Neural crest cell (in vitro differentiated cells): ENCODE measurements at regions not wholly inside any gene's neighbourhood (a gene's known extent, or its start where the extent isn't known, plus 50 kb on each side); places are given as distances from the start of the nearest gene placed in this dataset.

Source experiments
- DNase-seq: peaks from one replicate; pipeline ENCODE4 v3.0.0; 2021; ENCODE audit warnings: low read depth, mixed read lengths, low spot score
- H3K27ac Mint-ChIP-seq: one replicate; pipeline ENCODE4 v1.8.0; 2021; ENCODE audit warnings: mild to moderate bottlenecking, mixed read lengths; ENCODE audit not compliant: unreplicated experiment
- H3K27me3 Mint-ChIP-seq: 2 replicates; pipeline ENCODE4 v1.8.0; 2021; ENCODE audit warnings: low read depth, mild to moderate bottlenecking, mixed read lengths
- H3K36me3 Mint-ChIP-seq: 2 replicates; pipeline ENCODE4 v1.8.0; 2021; ENCODE audit warnings: low read depth, mild to moderate bottlenecking, mixed read lengths
- H3K4me1 Mint-ChIP-seq: 2 replicates; pipeline ENCODE4 v1.8.0; 2021; ENCODE audit warnings: mixed read lengths
- H3K4me3 Mint-ChIP-seq: one replicate; pipeline ENCODE4 v1.8.0; 2021; ENCODE audit warnings: mild to moderate bottlenecking, mixed read lengths
- H3K9me3 Mint-ChIP-seq: 2 replicates; pipeline ENCODE4 v1.8.0; 2021; ENCODE audit warnings: mixed read lengths
- TF ChIP-seq, protein P1 (sequence below): fragments of 200-600 bp; sonication (generic); conservative IDR thresholded peaks from 2 replicates; pipeline ENCODE4 v1.5.0; 2021; ENCODE audit warnings: antibody characterized with exemption, mild to moderate bottlenecking

DNA sequence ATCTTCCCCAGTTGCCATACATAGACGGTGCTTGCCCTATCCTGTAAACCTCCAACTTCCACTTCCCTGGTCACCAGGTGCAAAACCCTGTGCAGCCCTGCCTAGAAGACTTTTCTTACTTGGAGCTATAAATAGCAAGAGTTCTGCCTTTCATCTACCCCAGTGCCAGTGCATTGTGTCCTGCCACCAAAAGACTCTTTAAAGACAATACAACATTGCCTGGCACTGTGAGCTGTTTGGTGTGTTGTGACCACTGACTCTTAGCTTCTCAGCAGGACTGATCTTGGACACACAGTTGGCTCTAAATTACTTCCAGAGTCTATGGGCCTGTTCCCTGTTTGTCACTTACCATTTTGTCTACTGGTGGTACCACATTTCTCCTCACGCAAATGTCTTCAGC lies 608.1 kb downstream of the CDH9 start:
- H3K27ac Mint-ChIP-seq, result no peak overlapping the region

GRCh38 chr5:26427281-26427680 lies 611.1 kb downstream of the CDH9 start:
- no peak overlapping the region for H3K4me3 Mint-ChIP-seq
- H3K27me3 Mint-ChIP-seq, result no peaks in the 10 kb centered on the region
- H3K9me3 Mint-ChIP-seq, result peaks cover 7% of the 10 kb centered on the region

More for the DNA sequence above, 608.1 kb downstream of the CDH9 start:
- TF ChIP-seq, protein P1, sequence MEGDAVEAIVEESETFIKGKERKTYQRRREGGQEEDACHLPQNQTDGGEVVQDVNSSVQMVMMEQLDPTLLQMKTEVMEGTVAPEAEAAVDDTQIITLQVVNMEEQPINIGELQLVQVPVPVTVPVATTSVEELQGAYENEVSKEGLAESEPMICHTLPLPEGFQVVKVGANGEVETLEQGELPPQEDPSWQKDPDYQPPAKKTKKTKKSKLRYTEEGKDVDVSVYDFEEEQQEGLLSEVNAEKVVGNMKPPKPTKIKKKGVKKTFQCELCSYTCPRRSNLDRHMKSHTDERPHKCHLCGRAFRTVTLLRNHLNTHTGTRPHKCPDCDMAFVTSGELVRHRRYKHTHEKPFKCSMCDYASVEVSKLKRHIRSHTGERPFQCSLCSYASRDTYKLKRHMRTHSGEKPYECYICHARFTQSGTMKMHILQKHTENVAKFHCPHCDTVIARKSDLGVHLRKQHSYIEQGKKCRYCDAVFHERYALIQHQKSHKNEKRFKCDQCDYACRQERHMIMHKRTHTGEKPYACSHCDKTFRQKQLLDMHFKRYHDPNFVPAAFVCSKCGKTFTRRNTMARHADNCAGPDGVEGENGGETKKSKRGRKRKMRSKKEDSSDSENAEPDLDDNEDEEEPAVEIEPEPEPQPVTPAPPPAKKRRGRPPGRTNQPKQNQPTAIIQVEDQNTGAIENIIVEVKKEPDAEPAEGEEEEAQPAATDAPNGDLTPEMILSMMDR, result no peak
- H3K9me3 Mint-ChIP-seq, result peaks cover 8% of the 10 kb centered on the region
- no peak overlapping the region for H3K4me3 Mint-ChIP-seq
- no peaks in the 10 kb centered on the region for H3K36me3 Mint-ChIP-seq
- DNase-seq, result no peak
- H3K4me1 Mint-ChIP-seq, result no peaks in the 10 kb centered on the region
- no peaks in the 10 kb centered on the region for H3K27me3 Mint-ChIP-seq

GRCh38 chr5:26419987-26420386 lies 618.4 kb downstream of the CDH9 start:
- Mint-ChIP-seq H3K27ac (no peak overlapping the region), H3K4me3 (no peak overlapping the region), H3K4me1 (no peaks in the 10 kb centered on the region), H3K9me3 (peaks cover 1% of the 10 kb centered on the region), H3K27me3 (no peaks in the 10 kb centered on the region), H3K36me3 (no peaks in the 10 kb centered on the region)
- TF ChIP-seq, protein P1, result no peak
- no peak for DNase-seq

More at GRCh38 chr5:26427281-26427680, 611.1 kb downstream of the CDH9 start:
- DNase-seq, result no peak
- Mint-ChIP-seq H3K27ac (no peak overlapping the region), H3K4me1 (no peaks in the 10 kb centered on the region), H3K36me3 (no peaks in the 10 kb centered on the region)
- TF ChIP-seq, protein P1, result no peak

DNA sequence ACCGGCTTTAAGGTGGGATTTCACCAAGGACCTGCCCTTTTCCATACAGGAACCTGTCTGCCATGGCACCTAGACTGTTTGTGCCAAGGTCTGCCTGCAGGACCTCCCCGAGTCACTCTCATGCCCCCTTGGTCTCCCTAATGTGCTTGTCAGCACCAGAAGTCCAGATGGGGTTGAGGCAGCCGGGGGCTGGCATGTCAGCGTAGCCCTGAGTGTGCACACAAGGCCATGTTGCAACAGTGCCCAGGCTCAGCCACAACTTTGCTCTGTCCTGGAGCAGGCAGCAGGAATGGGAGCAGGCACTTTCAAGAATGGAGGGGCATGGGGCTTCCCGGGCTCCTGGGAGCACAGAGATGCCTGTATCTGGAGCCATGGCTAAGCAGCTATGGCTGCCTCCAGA lies 621.5 kb downstream of the CDH9 start:
- no peaks in the 10 kb centered on the region for H3K4me1 Mint-ChIP-seq
- TF ChIP-seq, protein P1, result no peak
- H3K9me3 Mint-ChIP-seq, result no peaks in the 10 kb centered on the region
- H3K4me3 Mint-ChIP-seq, result no peak overlapping the region
- H3K27ac Mint-ChIP-seq, result no peak overlapping the region
- no peak for DNase-seq
- H3K36me3 Mint-ChIP-seq, result no peaks in the 10 kb centered on the region
- no peaks in the 10 kb centered on the region for H3K27me3 Mint-ChIP-seq

- Mint-ChIP-seq H3K9me3 (peaks cover 5% of the 10 kb centered on the region), H3K36me3 (peaks cover 2% of the 10 kb centered on the region), H3K27me3 (no peaks in the 10 kb centered on the region), H3K4me3 (no peak overlapping the region), H3K27ac (no peak overlapping the region), H3K4me1 (no peaks in the 10 kb centered on the region)
- DNase-seq, result no peak
- TF ChIP-seq, protein P1, result no peak
These were observed 622.2 kb downstream of the CDH9 start for GRCh38 chr5:26415987-26416779.
